ENCODE measurements at regions not wholly inside any gene's neighbourhood (a gene's known extent, or its start where the extent isn't known, plus 50 kb on each side); places are given as distances from the start of the nearest gene placed in this dataset.

GRCh38 chr13:82358284-82358683 lies 1524.0 kb downstream of the SLITRK1 start:
- H3K27me3 ChIP-seq, result no peaks in the 10 kb centered on the region
- intact Hi-C loops (cut with DNase I), result no loop called here
- no peak overlapping the region for H3K4me3 ChIP-seq (replicated peaks in 1 of 3)
- H3K27ac ChIP-seq, result no peak overlapping the region
- H3K36me3 ChIP-seq, result no peaks in the 10 kb centered on the region
- H3K4me1 ChIP-seq, result no peaks in the 10 kb centered on the region
- no peak for DNase-seq
- H3K9me3 ChIP-seq, result peaks cover 3% of the 10 kb centered on the region
- 73 to 80% methylated on average over 1 of the region's 1 CpG for WGBS, 2 donors
- TF ChIP-seq POLR2A (IDR thresholded peaks at IDR 0.05) (no peak), CTCF (IDR thresholded peaks at IDR 0.05) (no peak)

- Histone ChIP-seq H3K4me3 (replicated peaks in 1 of 3) (no peak overlapping the region), H3K4me1 (no peaks in the 10 kb centered on the region), H3K27ac (no peak overlapping the region), H3K27me3 (no peaks in the 10 kb centered on the region), H3K9me3 (peaks cover 3% of the 10 kb centered on the region), H3K36me3 (no peaks in the 10 kb centered on the region)
- 59 to 69% methylated on average over 5 of the region's 5 CpGs for WGBS, 2 donors
- intact Hi-C loops (cut with DNase I), result no loop called here
- no peak for DNase-seq
- TF ChIP-seq POLR2A (IDR thresholded peaks at IDR 0.05) (no peak), CTCF (IDR thresholded peaks at IDR 0.05) (no peak)
Measured at GRCh38 chr13:82356667-82357410, 1525.4 kb downstream of the SLITRK1 start.

GRCh38 chr13:82344867-82345266 lies 1537.4 kb downstream of the SLITRK1 start:
- TF ChIP-seq CTCF (IDR thresholded peaks at IDR 0.05) (no peak), POLR2A (IDR thresholded peaks at IDR 0.05) (no peak)
- Histone ChIP-seq H3K9me3 (no peaks in the 10 kb centered on the region), H3K4me3 (replicated peaks in 1 of 3) (no peak overlapping the region), H3K36me3 (no peaks in the 10 kb centered on the region), H3K4me1 (no peaks in the 10 kb centered on the region), H3K27ac (no peak overlapping the region), H3K27me3 (no peaks in the 10 kb centered on the region)
- 84 to 85% methylated on average over 1 of the region's 1 CpG for WGBS, 2 donors
- no peak for DNase-seq
- intact Hi-C loops (cut with DNase I), result no loop called here

GRCh38 chr13:82341116-82341515 lies 1541.2 kb downstream of the SLITRK1 start:
- intact Hi-C loops (cut with DNase I), result no loop called here
- H3K9me3 ChIP-seq, result no peaks in the 10 kb centered on the region
- H3K36me3 ChIP-seq, result no peaks in the 10 kb centered on the region
- no peak overlapping the region for H3K4me3 ChIP-seq (replicated peaks in 1 of 3)
- no peak overlapping the region for H3K27ac ChIP-seq
- WGBS, 2 donors, result 90 to 92% methylated on average over 1 of the region's 1 CpG
- TF ChIP-seq POLR2A (IDR thresholded peaks at IDR 0.05) (no peak), CTCF (IDR thresholded peaks at IDR 0.05) (no peak)
- H3K4me1 ChIP-seq, result no peaks in the 10 kb centered on the region
- DNase-seq, result no peak
- H3K27me3 ChIP-seq, result no peaks in the 10 kb centered on the region

GRCh38 chr13:82330499-82330898 lies 1551.8 kb downstream of the SLITRK1 start:
- no peak for TF ChIP-seq POLR2A (IDR thresholded peaks at IDR 0.05)
- TF ChIP-seq CTCF (IDR thresholded peaks at IDR 0.05), result peak in 1 of 6 experiments; percentile 16
- WGBS, 2 donors, result 54% methylated on average over 5 of the region's 5 CpGs
- no peaks in the 10 kb centered on the region for H3K36me3 ChIP-seq
- no peak overlapping the region for H3K4me3 ChIP-seq (replicated peaks in 1 of 3)
- no peak for DNase-seq
- H3K27ac ChIP-seq, result no peak overlapping the region
- no peaks in the 10 kb centered on the region for H3K9me3 ChIP-seq
- H3K4me1 ChIP-seq, result no peaks in the 10 kb centered on the region
- intact Hi-C loops (cut with DNase I), result no loop called here
- no peaks in the 10 kb centered on the region for H3K27me3 ChIP-seq
